MM.1S (cell line): ENCODE measurements at regions not wholly inside any gene's neighbourhood (a gene's known extent, or its start where the extent isn't known, plus 50 kb on each side); places are given as distances from the start of the nearest gene placed in this dataset.

Experiments used
- DNase-seq: peaks from one replicate; pipeline ENCODE4 v3.0.0-alpha.2; 2015
- H2AFZ ChIP-seq: fragments of 300-600 bp; sonication (generic); 2 replicates; pipeline ENCODE4 v1.6.0; 2016; ENCODE audit warnings: antibody characterized with exemption, low read length
- H3F3A ChIP-seq: fragments of 300-600 bp; sonication (generic); 2 replicates; pipeline ENCODE4 v1.6.1; 2016; ENCODE audit warnings: mild to moderate bottlenecking, antibody characterized with exemption, low read length, moderate library complexity, mixed read lengths; ENCODE audit not compliant: insufficient read depth
- H3K27ac ChIP-seq: fragments of 300-600 bp; sonication (generic); 2 replicates; pipeline ENCODE4 v1.5.1; 2016; ENCODE audit warnings: mild to moderate bottlenecking, low read length
- H3K27me3 ChIP-seq: fragments of 300-600 bp; sonication (generic); replicated peaks from 2 replicates; pipeline ENCODE4 v1.6.0; 2016; ENCODE audit warnings: low read length; ENCODE audit not compliant: insufficient read depth
- H3K36me3 ChIP-seq: fragments of 300-600 bp; sonication (generic); replicated peaks from 2 replicates; pipeline ENCODE4 v1.6.1; 2016; ENCODE audit warnings: mild to moderate bottlenecking, low read length, mixed read lengths; ENCODE audit not compliant: insufficient read depth
- H3K4me1 ChIP-seq: fragments of 300-600 bp; sonication (generic); 2 replicates; pipeline ENCODE4 v1.6.1; 2016; ENCODE audit warnings: low read length, mixed read lengths
- H3K4me2 ChIP-seq: fragments of 300-600 bp; sonication (generic); 2 replicates; pipeline ENCODE4 v1.6.0; 2016; ENCODE audit warnings: low read depth, low read length
- H3K4me3 ChIP-seq: fragments of 300-600 bp; sonication (generic); 2 replicates; pipeline ENCODE4 v1.5.1; 2016; ENCODE audit warnings: low read length, mixed read lengths
- H3K79me2 ChIP-seq: fragments of 300-600 bp; sonication (generic); 2 replicates; pipeline ENCODE4 v1.6.1; 2016; ENCODE audit warnings: mixed run types, low read length, mixed read lengths
- H3K9ac ChIP-seq: fragments of 300-600 bp; sonication (generic); 2 replicates; pipeline ENCODE4 v1.6.1; 2016; ENCODE audit warnings: low read length, mixed read lengths
- H3K9me2 ChIP-seq: fragments of 300-600 bp; sonication (generic); replicated peaks from 2 replicates; pipeline ENCODE4 v1.6.1; 2016; ENCODE audit warnings: mild to moderate bottlenecking, low read length, mixed read lengths; ENCODE audit not compliant: insufficient read depth
- H3K9me3 ChIP-seq: fragments of 300-600 bp; sonication (generic); replicated peaks from 2 replicates; pipeline ENCODE4 v1.6.1; 2016; ENCODE audit warnings: mild to moderate bottlenecking, low read length, mixed read lengths; ENCODE audit not compliant: insufficient read depth
- H4K20me1 ChIP-seq: fragments of 300-600 bp; sonication (generic); 2 replicates; pipeline ENCODE4 v1.6.1; 2016; ENCODE audit warnings: mild to moderate bottlenecking, low read length, moderate library complexity, mixed read lengths; ENCODE audit not compliant: insufficient read depth
- EZH2 ChIP-seq: fragments of 300-600 bp; sonication (generic); optimal IDR thresholded peaks from 2 replicates; pipeline ENCODE3; 2017; ENCODE audit warnings: low read depth, mild to moderate bottlenecking, antibody characterized with exemption, low read length, mixed read lengths
- EZH2phosphoT487 ChIP-seq: fragments of 300-600 bp; sonication (generic); IDR thresholded peaks from 2 replicates; pipeline ENCODE4 v1.6.1; 2018; ENCODE audit warnings: antibody characterized with exemption, low read length
- TF ChIP-seq, protein P1 (sequence below): fragments of 300-600 bp; sonication (generic); IDR thresholded peaks from 2 replicates; pipeline ENCODE4 v1.5.1; 2016; ENCODE audit warnings: antibody characterized with exemption, low read length, mixed read lengths

- DNase-seq = no peak
- TF ChIP-seq, protein P1, sequence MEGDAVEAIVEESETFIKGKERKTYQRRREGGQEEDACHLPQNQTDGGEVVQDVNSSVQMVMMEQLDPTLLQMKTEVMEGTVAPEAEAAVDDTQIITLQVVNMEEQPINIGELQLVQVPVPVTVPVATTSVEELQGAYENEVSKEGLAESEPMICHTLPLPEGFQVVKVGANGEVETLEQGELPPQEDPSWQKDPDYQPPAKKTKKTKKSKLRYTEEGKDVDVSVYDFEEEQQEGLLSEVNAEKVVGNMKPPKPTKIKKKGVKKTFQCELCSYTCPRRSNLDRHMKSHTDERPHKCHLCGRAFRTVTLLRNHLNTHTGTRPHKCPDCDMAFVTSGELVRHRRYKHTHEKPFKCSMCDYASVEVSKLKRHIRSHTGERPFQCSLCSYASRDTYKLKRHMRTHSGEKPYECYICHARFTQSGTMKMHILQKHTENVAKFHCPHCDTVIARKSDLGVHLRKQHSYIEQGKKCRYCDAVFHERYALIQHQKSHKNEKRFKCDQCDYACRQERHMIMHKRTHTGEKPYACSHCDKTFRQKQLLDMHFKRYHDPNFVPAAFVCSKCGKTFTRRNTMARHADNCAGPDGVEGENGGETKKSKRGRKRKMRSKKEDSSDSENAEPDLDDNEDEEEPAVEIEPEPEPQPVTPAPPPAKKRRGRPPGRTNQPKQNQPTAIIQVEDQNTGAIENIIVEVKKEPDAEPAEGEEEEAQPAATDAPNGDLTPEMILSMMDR = no peak
- no peak for TF ChIP-seq EZH2phosphoT487
- TF ChIP-seq EZH2 = no peak
- H3F3A ChIP-seq = no peaks in the 10 kb centered on the region
Observed at GRCh38 chr4:35503435-35503834, 740.9 kb downstream of the ARAP2 start.

GRCh38 chr4:35506161-35506560 lies 738.2 kb downstream of the ARAP2 start:
- Histone ChIP-seq H3K4me1 (0 out of 2 replicates have a peak, but pooled peaks cover 6% of the 10 kb centered on the region), H3K27ac (no peak overlapping the region), H3K27me3 (no peaks in the 10 kb centered on the region), H3K9me3 (no peaks in the 10 kb centered on the region), H4K20me1 (no peaks in the 10 kb centered on the region), H3F3A (no peaks in the 10 kb centered on the region), H3K9ac (no peak overlapping the region), H3K4me2 (no peak overlapping the region), H3K4me3 (no peak overlapping the region), H3K79me2 (no peaks in the 10 kb centered on the region), H2AFZ (no peak overlapping the region), H3K36me3 (no peaks in the 10 kb centered on the region), H3K9me2 (no peaks in the 10 kb centered on the region)
- no peak for TF ChIP-seq EZH2
- TF ChIP-seq, protein P1 = no peak
- TF ChIP-seq EZH2phosphoT487 = no peak
- DNase-seq = no peak

More at GRCh38 chr4:35503435-35503834, 740.9 kb downstream of the ARAP2 start:
- 0 out of 2 replicates have a peak, but pooled peaks cover 7% of the 10 kb centered on the region for H3K4me1 ChIP-seq
- no peak overlapping the region for H3K27ac ChIP-seq
- no peaks in the 10 kb centered on the region for H3K9me3 ChIP-seq
- no peak overlapping the region for H2AFZ ChIP-seq
- H3K27me3 ChIP-seq = no peaks in the 10 kb centered on the region
- H3K4me3 ChIP-seq = no peak overlapping the region
- H3K9me2 ChIP-seq = no peaks in the 10 kb centered on the region
- H3K4me2 ChIP-seq = no peak overlapping the region
- no peaks in the 10 kb centered on the region for H3K36me3 ChIP-seq
- H3K9ac ChIP-seq = no peak overlapping the region
- no peaks in the 10 kb centered on the region for H4K20me1 ChIP-seq
- H3K79me2 ChIP-seq = no peaks in the 10 kb centered on the region

GRCh38 chr4:35511851-35512250 lies 732.5 kb downstream of the ARAP2 start:
- H3K79me2 ChIP-seq = no peaks in the 10 kb centered on the region
- H3K36me3 ChIP-seq = no peaks in the 10 kb centered on the region
- H3K4me3 ChIP-seq = no peak overlapping the region
- H3K27me3 ChIP-seq = no peaks in the 10 kb centered on the region
- no peak overlapping the region for H3K9ac ChIP-seq
- H3K27ac ChIP-seq = no peak overlapping the region
- H3K4me2 ChIP-seq = no peak overlapping the region
- H4K20me1 ChIP-seq = no peaks in the 10 kb centered on the region
- TF ChIP-seq, protein P1 = no peak
- no peak for TF ChIP-seq EZH2phosphoT487
- TF ChIP-seq EZH2 = no peak
- H3K9me3 ChIP-seq = no peaks in the 10 kb centered on the region
- no peaks in the 10 kb centered on the region for H3K9me2 ChIP-seq
- no peak for DNase-seq
- no peaks in the 10 kb centered on the region for H3F3A ChIP-seq
- H2AFZ ChIP-seq = no peak overlapping the region
- no peaks in the 10 kb centered on the region for H3K4me1 ChIP-seq
